HEK293T (cell line): ENCODE measurements at regions not wholly inside any gene's neighbourhood (a gene's known extent, or its start where the extent isn't known, plus 50 kb on each side); places are given as distances from the start of the nearest gene placed in this dataset.

Experiments
- CTCF ChIA-PET: fragments of 350-600 bp; formaldehyde crosslinking; extraction: SDS; loops from one replicate; lab custom pipeline; 2021; ENCODE audit warnings: antibody characterized with exemption, inconsistent platforms; lab: Yijun Ruan, JAX
- POLR2A ChIA-PET: fragments of 350-600 bp; formaldehyde crosslinking; extraction: SDS; loops from one replicate; lab custom pipeline; 2020; ENCODE audit warnings: antibody characterized with exemption, inconsistent platforms; lab: Yijun Ruan, JAX
- DNase-seq: peaks from one replicate; pipeline ENCODE4 v3.0.0; 2012; ENCODE audit warnings: mixed read lengths; ENCODE audit errors: extremely low spot score
- ARNT ChIP-seq: fragments of 450-650 bp; IDR thresholded peaks from 2 replicates; pipeline ENCODE4 v1.6.1; 2017; ENCODE audit warnings: mild to moderate bottlenecking
- BHLHE40 ChIP-seq: fragments of 450-650 bp; IDR thresholded peaks from 2 replicates; pipeline ENCODE4 v1.6.1; 2016; ENCODE audit warnings: mild to moderate bottlenecking, moderate library complexity, borderline replicate concordance
- CTBP1 ChIP-seq: fragments of 450-650 bp; IDR thresholded peaks from 2 replicates; pipeline ENCODE4 v1.6.1; 2016; ENCODE audit warnings: borderline replicate concordance
- ELF4 ChIP-seq: fragments of 450-650 bp; IDR thresholded peaks from 2 replicates; pipeline ENCODE4 v1.6.1; 2017; ENCODE audit warnings: antibody characterized with exemption
- FOXA1 ChIP-seq: fragments of 450-650 bp; IDR thresholded peaks from 2 replicates; pipeline ENCODE4 v1.6.1; 2016; ENCODE audit warnings: mild to moderate bottlenecking
- FOXK2 ChIP-seq: fragments of 450-650 bp; IDR thresholded peaks from 2 replicates; pipeline ENCODE4 v1.6.1; 2016; ENCODE audit warnings: mild to moderate bottlenecking
- FOXM1 ChIP-seq: fragments of 450-650 bp; IDR thresholded peaks from 2 replicates; pipeline ENCODE4 v1.6.1; 2017; ENCODE audit warnings: mild to moderate bottlenecking, borderline replicate concordance
- HDGF ChIP-seq: fragments of 450-650 bp; IDR thresholded peaks from 2 replicates; pipeline ENCODE4 v1.6.1; 2017; ENCODE audit warnings: antibody characterized with exemption, borderline replicate concordance
- L3MBTL2 ChIP-seq: fragments of 450-650 bp; conservative IDR thresholded peaks from 2 replicates; pipeline ENCODE4 v1.6.1; 2016; ENCODE audit warnings: mild to moderate bottlenecking
- LEF1 ChIP-seq: fragments of 450-650 bp; IDR thresholded peaks from 2 replicates; pipeline ENCODE4 v1.6.1; 2017; ENCODE audit warnings: mild to moderate bottlenecking, borderline replicate concordance
- NFRKB ChIP-seq: fragments of 450-650 bp; IDR thresholded peaks from 2 replicates; pipeline ENCODE4 v1.6.1; 2016; ENCODE audit warnings: mild to moderate bottlenecking, moderate library complexity
- PKNOX1 ChIP-seq: fragments of 450-650 bp; IDR thresholded peaks from 2 replicates; pipeline ENCODE4 v1.6.1; 2016
- SP1 ChIP-seq: fragments of 450-650 bp; IDR thresholded peaks from 2 replicates; pipeline ENCODE4 v1.6.1; 2017
- SUZ12 ChIP-seq: fragments of 450-650 bp; IDR thresholded peaks from 2 replicates; pipeline ENCODE4 v1.6.1; 2016; ENCODE audit warnings: mild to moderate bottlenecking
- TARDBP ChIP-seq: fragments of 450-650 bp; IDR thresholded peaks from 2 replicates; pipeline ENCODE4 v1.6.1; 2016
- ZNF384 ChIP-seq: fragments of 450-650 bp; IDR thresholded peaks from 2 replicates; pipeline ENCODE4 v1.6.1; 2016

GRCh38 chr2:150011161-150011730, 423.7 kb upstream of the MMADHC start:
- ChIA-PET POLR2A (no interaction called here), CTCF (no interaction called here)
- TF ChIP-seq TARDBP (no peak), HDGF (no peak), FOXA1 (no peak), FOXK2 (no peak), ZNF384 (no peak), BHLHE40 (no peak), LEF1 (no peak), CTBP1 (no peak), SUZ12 (no peak), NFRKB (no peak), PKNOX1 (no peak), ARNT (no peak), L3MBTL2 (no peak), FOXM1 (no peak), SP1 (no peak), ELF4 (no peak)

GRCh38 chr2:150008901-150009300, 421.3 kb upstream of the MMADHC start:
- DNase-seq, result no peak
- CTCF ChIA-PET, result no interaction called here
- POLR2A ChIA-PET, result no interaction called here
- TF ChIP-seq BHLHE40 (no peak), SP1 (no peak)

More at GRCh38 chr2:150011161-150011730, 423.7 kb upstream of the MMADHC start:
- no peak for DNase-seq

- no peak for DNase-seq
- ChIA-PET CTCF (no interaction called here), POLR2A (interaction anchor here (0.6 kb wide), 1 partner anchor 21 kb away, joined by 3 read pairs; no protein-coding TSS in a partner anchor)
- TF ChIP-seq BHLHE40, result no peak
- TF ChIP-seq ELF4, result no peak
- no peak for TF ChIP-seq SUZ12
- TF ChIP-seq FOXM1, result no peak
- no peak for TF ChIP-seq PKNOX1
- TF ChIP-seq ARNT, result no peak
- TF ChIP-seq SP1, result no peak
- TF ChIP-seq TARDBP, result no peak
- no peak for TF ChIP-seq NFRKB
Measured at GRCh38 chr2:150007815-150008430, 420.3 kb upstream of the MMADHC start.

- ChIA-PET POLR2A (no interaction called here), CTCF (no interaction called here)
- TF ChIP-seq PKNOX1 (no peak), ARNT (no peak), SP1 (no peak), NFRKB (no peak), HDGF (no peak), FOXK2 (no peak), SUZ12 (no peak), ZNF384 (no peak), CTBP1 (no peak)
- no peak for DNase-seq
Measured at GRCh38 chr2:150006591-150006990, 419.0 kb upstream of the MMADHC start.

- CTCF ChIA-PET, result no interaction called here
- DNase-seq, result no peak
- POLR2A ChIA-PET, result no interaction called here
- TF ChIP-seq HDGF (no peak), FOXM1 (no peak), L3MBTL2 (no peak), TARDBP (no peak), LEF1 (no peak), PKNOX1 (no peak), ARNT (no peak), NFRKB (no peak)
Measured at GRCh38 chr2:150003544-150003943, 416.0 kb upstream of the MMADHC start.

- CTCF ChIA-PET, result no interaction called here
- TF ChIP-seq SUZ12 (no peak), SP1 (no peak), ARNT (no peak), FOXA1 (no peak), TARDBP (no peak), LEF1 (no peak), NFRKB (no peak), ELF4 (no peak), PKNOX1 (no peak), FOXM1 (no peak), HDGF (no peak), CTBP1 (no peak), BHLHE40 (no peak), ZNF384 (no peak), FOXK2 (no peak), L3MBTL2 (no peak)
- DNase-seq, result no peak
- POLR2A ChIA-PET, result no interaction called here
Measured at GRCh38 chr2:150001788-150002187, 414.2 kb upstream of the MMADHC start.
